Suppressor macrophage treated with lipopolysaccharide for 1 hour (primary cell): ENCODE measurements at regions not wholly inside any gene's neighbourhood (a gene's known extent, or its start where the extent isn't known, plus 50 kb on each side); places are given as distances from the start of the nearest gene placed in this dataset.
"Not testable (repeated sequence)": the region's sequence is repeated elsewhere in the genome, so short reads cannot be mapped to it uniquely, and the experiment has no call there.

Experiments
- DNase-seq, 3 donors: peaks; one replicate each; pipeline ENCODE4 v3.0.0-alpha.2; 2020 to 2022

DNA sequence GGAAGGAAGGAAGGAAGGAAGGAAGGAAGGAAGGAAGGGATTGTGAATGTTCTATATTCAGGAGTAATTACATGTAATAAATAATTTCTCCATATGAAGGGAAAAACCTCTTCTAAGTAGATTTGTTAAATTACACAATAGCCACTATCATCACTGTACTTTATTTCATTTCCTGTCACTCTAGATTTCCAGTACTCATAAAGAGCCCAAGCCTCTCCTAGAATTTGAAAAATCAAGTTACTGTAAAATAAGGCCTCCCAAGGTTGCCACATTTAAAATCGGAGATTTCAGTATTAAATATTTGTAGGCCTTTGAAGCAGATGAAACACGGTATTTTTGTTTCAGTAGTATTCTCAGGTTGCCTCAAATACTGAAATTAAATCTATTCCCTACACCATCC lies 499.0 kb downstream of the CDH10 start:
- DNase-seq, result no peak

DNA sequence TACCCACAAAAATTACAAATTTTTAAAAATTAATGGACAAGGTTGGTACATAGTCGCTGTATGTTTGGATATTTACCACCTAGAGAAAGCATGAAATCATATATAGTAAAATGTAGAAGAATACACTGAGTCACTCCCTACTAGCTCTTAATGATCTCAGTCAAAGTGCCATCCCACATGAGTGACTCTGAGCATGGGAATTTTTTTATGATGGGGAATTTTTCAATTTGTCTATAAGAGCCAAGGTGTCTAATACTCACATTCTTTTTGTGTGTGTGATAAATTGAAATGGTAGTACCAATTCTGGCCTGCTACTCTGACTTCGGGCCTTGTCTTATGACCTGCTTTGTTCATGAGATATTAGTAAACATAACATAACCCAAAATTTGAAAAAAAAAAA lies 483.2 kb downstream of the CDH10 start:
- DNase-seq, result no peak

DNA sequence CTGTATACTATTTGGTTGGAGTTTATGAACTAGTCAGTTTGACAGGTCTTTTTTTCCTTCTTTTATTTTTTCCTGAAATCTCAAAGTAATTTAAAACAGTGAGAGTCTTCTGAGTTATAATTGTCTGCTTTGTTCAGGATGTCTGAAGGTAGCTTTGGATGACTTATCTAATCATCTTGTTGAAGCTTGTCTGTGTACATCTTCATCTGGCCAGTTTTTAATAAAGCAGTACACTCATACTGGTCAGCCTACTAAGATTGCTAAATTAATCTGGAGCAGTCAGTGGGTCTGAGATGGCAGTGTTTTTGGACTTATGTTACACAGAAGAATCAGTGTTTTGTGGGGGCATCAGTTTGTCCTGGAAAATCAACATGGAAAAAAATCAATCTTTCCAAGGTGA lies 482.4 kb downstream of the CDH10 start:
- no peak for DNase-seq

DNA sequence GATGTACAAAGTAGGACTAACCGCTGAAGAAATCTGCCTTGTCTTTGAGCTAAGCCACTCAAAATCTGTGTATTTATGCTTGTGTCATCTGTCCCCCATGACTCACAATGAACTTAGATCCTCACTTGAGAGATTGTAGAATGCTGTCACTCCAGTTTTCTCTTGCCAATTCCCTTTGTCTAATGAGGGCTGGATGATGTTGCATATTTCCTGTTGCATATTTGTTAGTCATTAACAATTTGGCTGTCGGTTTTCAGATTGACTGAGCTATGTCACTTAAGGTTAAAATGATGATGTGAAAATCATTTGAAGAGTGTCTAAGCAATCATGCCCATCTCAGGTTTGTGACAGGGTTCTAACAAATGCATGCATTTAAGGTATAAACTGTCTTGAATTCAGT lies 481.7 kb downstream of the CDH10 start:
- DNase-seq, result no peak

DNA sequence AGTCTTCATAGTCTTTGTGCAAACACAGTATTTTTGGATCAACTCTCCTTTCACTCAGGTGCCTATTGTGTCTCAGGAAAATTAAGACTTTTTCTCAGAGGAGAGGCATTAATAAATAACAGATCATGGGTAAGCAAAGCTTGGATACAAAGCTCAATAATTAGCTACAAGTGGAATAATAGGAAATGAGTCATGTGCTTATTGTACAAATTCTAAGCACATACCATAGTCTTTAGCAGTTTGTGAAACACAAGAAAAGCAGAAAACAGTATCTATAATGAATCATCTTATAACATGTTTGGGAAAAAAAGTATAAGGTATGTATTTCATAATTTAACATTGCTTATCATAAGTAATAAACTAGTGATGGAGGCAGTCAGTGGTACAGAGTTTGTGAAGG lies 477.0 kb downstream of the CDH10 start:
- DNase-seq, result no peak

DNA sequence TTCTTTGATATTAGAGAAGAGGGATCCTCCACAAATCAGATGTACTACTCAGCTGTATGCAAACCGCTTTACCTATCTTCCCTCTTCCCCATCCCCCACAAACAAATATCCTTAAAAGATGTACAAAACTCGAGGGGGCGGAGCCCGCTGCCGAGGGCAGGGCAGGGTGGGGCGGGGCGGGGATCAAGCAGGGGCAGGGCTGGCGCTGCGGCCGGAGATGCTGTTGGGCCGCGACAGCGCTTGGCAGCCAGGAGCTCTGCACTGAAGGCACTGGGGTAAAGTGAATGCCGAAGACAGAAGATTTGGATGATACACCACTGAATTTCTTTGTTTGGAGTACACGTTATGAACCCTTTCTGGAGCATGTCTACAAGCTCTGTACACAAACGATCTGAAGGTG lies 474.8 kb downstream of the CDH10 start:
- no peak for DNase-seq

DNA sequence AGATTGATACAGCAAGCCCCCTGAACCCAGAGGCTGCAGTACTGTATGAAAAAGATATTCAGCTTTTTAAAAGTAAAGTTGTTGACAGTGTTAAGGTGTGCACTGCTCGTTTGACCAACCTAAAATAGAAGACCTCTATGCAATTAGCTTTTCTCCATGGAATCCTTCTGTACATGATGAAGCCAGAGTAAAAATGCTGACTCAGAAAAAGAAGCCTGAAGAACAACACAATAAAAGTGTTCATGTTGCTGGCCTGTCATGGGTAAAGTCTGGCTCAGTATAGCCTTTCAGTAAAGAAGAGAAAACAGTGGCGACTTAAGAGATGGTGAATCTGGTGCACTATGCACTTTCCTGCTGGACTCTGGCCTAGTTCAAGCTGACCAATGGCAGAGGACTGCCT lies 473.8 kb downstream of the CDH10 start:
- not testable (repeated sequence) for DNase-seq

DNA sequence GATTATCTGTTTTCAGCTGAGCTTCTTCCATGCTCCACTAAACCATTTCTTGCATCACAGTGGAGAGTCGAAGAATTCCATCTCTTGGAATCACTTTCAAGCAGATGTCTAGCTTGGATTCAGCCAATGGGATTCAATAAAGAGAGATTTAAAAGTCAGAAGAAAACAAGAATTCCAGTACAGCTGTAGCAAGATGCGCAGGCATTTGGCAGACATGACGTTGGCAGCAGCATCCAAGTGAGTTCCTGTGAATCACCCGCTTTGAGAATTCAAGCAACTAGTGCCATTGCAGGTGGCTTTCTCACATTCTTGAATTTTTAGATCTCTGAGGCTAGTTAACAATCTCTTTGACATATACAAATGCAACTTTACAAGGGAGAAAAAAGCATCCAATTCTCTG lies 467.0 kb downstream of the CDH10 start:
- no peak for DNase-seq

DNA sequence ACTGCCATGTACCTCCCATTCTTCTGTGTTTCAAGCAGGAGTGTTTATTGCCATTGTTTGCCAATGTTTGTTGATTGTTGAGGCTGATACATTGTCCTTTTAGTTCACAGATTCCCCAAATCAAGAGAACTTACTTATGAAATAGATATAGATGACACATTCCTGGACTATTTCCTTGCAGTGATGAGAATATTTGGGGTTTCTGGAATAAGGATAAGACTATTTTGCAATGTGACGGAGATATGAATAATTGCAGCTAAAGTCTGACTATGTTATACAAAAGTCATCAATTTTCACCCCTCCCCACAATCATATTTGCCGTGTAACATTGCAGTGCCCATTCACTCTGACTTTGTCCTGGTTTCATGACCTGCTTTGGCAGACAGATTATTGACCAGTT lies 460.8 kb downstream of the CDH10 start:
- no peak for DNase-seq

DNA sequence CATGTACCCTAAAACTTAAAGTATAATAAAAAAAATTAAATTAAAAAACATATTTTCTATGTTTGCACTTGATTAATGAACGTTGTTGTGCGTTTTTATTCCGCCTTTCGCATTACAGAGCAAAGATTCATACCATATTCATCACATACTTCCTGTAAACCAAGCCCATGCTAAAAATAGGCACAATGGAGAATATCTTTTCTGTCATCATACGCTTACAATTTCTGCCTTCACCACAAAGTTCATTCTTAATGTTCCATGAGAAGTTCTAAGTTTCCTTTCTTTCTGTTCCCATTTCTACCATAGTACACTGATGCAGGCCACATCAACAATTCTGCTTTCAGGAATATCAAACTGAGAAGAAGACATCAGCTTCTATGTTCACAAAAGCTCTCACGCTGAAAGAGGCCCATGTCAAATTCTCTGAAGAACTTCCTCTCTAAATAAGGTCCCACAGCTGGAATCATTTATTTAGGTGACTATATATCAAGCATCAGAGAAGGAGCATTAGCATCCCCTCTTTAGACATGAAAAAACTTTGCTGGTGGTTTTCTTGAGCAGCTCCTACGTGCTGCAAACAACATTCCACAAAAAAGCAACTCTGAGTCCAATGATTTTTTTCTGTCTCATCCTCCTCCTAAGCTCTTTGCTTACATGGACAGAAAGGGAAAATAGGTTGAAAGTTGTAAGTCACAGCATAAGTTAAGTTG lies 456.4 kb downstream of the CDH10 start:
- no peak for DNase-seq

DNA sequence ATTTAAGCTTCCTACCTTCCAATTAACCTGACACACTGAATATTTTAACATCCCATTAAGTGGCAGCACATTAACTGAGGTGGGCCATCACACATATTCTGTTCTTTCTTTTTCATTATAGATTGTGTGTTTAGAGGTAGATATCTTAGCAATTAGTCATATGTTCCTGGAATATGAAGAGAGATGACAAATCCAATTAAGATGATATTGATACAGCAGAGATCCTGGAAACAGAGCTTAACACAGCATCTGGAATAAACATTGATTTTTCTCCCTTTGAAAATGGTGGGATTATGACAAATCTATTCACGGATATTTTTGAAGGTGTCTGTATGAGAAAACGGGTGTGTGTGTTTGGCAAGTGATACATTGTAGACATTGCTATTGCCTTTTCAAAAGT lies 448.0 kb downstream of the CDH10 start:
- no peak for DNase-seq

DNA sequence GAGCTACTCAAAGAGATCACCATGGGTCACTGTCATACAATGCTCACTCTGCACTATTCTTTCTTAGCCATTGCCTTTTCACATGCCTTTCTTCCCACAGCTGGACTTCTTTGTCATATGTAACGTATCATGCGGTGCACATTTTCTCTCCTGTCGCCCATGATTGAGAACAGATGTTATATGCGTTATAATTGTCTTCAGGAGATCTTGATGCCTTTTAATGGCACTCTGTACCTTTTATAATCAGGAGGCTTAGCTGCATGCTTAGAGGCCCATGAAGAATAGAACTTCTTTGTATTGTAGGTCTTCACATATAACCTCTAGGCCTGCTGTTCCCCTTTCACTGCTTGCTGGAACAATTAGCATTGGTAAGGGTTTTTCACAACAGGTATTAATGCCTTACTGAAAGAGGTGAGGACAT lies 436.1 kb downstream of the CDH10 start:
- no peak for DNase-seq

DNA sequence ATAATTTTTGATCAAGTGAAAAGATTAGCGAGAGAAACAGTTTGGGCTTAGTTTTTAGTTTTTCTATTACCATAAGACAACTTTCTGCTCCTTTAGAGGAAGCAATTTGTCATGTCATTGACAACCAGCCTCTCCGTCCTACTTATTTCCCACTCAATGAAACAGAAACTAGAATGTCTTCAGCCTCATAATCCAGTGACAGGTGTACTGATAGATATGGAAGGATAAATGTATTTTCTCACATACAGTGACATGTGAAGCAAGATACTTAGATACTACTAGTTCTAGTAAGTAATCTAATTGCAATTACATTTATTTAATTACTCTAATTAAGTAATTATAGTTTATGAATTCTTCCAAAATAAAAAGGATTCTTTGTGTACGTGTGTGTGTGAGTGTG lies 429.7 kb downstream of the CDH10 start:
- no peak for DNase-seq

DNA sequence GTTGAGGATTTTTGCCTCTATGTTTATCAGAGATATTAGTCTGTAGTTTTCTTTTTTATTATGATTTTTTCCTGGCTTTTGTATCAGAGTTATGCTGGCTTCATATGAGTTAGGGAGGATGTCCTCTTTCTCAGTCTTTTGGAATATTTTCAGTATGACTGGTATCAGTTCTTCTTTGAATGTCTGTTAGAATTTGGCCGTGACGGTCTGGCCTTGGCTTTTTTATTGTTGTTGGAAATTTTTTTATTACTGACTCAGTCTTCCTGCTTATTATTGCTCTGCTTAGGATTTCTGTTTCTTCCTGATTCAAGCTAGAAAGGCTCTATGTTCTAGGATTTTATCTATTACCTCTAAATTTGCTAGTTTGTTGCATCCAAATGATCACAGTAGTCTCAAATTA lies 421.9 kb downstream of the CDH10 start:
- no peak for DNase-seq

DNA sequence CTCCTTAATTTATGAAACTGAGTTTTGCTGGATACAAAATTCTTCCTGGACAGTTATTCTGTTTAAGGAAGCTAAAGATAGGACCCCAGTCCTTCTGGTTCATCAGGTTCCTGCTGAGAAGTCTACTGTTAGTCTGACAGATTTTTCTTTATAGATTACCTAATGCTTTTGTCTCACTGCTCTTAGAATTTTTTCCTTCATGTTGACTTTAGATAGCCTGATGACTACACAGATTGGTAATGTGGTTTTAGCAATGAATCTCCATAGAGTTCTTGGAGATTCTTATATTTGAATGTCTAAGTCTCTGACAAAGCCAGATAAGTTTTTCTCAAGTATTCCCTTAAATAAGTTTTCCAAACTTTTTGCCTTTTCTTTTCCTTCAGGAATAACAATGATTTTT lies 419.7 kb downstream of the CDH10 start:
- no peak for DNase-seq

DNA sequence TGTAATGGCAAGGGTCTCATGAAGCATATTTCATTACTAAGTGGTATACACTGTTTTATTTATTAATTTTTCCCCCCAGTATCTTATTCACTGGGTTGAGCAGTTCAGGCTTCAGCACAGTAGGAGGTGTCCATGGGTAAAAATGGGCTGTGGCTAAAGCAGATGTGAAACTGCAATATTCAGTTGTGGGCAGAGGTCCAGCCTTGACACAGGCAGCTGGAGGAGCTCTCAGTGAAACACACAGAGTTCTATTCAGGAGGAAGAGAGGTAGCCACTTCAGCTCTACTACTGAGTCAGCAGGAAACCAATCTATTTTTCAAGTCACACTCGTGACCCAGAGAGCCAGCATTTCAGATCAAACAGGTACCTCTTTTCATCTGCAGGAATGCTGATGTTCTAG lies 418.3 kb downstream of the CDH10 start:
- DNase-seq, result no peak

DNA sequence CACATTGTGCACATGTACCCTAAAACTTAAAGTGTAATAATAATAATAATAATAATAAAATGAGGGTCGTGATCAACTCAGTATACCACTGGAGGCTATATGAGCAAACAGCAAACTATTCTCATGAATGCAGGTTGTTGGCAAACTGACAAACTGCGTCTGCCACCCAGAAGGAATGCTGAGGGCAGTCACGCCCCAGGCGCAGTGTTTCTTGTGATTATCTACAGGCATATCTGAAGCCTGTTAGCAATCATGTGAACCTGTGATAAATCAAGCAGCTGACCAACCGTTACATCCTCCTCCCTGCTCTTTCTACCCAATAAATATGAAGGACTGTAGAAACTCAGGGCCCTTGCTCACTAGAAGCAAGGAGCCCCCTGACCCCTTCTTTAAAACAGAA lies 416.9 kb downstream of the CDH10 start:
- DNase-seq, result not testable (repeated sequence)

DNA sequence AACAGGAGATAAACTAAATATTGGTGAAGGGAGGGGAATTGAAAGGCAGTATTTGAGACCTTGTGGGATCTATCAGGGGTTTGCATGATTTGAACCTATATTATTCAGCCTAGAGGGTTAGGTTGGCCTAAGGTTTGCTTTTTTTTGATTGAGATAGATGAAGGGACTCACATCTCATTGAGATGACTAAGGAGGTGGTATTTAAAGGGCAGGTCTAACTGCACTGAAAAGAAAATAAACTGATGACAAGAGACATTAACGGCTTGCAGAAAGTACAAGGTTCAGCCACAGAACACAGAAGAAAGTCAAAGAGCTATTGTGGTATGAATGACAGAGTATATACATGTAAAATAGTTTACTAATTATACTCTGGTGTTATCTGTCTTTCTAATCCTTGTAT lies 412.7 kb downstream of the CDH10 start:
- no peak for DNase-seq

DNA sequence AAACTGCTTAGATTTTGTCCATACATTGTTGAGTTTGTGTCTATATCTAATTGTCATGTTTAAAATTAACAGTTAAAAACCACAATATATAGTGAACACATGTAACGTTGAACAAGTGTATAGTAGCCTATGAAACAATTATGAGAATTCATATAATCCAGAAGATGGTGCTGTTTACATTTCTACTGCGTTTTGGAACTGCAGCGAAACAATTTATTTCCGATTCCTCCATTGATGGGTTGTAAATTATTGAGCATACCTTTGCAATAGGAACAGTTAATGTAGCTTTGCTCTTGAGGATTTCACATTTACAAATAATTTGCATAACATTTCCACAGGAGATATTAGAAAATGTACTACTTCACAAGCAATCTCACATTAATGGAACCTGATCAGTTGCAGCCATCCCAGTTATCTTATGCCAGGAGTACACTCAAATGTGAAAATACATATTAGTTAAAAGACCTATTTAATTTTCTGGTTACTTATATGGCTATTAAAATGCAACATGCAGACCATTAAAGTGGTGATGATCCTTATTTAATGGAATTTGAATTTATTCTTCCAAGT lies 411.8 kb downstream of the CDH10 start:
- DNase-seq, result no peak

DNA sequence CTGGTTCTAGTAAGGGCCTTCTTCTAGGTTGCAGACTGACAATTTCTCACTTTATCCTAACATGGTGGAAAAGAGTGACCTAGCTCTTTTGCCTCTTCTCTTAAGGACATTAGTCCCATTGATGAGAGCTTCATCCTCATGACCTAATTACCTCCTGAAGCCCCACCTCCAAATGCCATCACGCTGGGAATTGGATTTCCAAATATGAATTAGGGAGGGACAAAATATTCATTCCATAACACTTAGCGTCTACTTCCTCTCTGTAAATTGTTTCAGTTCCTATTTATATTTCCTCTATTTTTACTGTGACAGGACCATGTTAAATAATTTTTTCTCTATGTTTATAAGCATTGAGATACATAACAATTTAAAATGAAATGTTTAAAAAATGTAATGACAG lies 408.8 kb downstream of the CDH10 start:
- DNase-seq, result peak; percentile 16 to 44 (median 40)

DNA sequence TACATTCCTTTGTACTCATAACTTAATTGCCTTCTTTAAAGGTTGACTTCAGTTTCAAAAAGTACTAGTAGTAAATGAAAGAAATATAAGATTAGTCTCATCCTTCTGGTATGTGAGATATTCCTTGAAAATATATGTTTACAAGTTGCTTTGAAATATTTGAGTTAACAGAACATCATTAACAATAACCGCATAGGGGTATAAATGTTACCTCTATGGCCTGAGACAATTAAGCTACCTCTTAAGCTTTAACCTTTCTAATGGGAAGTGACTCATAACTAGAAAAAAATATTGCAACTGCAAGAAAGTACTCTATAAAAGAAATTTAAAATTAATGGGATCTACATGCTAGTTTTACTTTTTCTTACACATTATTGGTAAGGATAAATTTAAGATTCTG lies 399.0 kb downstream of the CDH10 start:
- no peak for DNase-seq

DNA sequence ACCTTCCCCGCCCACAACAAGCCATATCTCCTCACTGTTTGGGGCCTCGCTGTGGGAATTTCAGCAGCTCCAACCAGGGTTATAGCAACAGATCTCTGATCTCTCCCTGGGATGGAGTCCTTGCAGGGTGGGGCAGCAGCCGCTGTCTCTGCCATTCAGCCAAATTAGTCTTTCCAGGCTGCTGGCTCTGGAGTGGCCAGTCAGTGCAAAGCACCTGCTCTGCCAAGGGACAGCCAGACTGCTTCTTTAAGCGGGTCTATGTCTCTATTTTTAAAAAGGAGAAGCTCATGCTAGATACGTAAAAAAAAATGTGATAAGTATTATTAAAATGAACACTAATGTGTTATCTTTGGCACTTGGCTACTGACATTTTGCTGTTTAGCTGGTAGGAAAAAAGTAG lies 380.2 kb downstream of the CDH10 start:
- no peak for DNase-seq

DNA sequence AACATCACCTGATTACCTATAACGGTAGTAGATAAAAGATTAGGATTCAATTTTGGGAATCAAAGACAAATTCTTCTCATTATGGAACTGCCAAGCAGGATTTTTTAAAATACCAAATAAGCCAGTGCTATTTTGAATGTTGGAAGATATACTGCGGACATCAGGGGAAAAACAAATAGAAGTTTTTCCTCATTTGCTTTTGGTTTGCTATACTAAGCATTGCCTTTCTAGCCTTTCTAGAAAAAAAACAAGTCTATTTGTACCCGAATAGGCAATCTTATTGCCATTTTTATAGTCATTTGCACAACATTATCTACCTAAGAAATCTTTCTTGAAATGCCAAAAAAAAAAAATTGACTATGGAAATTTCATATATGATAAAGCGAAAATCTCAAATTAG lies 379.5 kb downstream of the CDH10 start:
- no peak for DNase-seq

DNA sequence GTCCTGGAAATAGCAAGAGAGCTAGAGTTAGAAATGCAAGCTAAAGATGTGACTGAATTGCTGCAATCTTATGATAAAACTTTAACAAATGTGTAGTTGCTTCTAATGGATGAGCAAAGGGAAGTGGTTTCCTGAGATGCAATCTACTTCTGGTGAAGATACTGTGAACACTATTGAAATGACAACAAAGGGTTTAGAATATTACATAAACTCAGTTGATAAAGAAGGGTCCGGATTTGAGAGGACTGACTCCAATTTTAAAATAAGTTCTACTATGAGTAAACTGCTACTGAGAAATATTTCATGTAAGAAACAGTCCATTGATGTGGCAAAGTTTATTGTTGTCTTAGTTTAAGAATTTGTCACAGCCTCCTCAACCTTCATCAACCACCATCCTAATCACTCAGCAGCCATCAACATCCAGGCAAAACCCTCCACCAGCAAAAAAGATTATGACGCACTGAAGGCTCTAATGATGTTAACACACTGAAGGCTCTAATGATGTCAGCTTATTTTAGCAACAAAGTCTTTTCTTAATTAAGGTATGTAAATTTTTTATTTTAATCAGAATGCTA lies 376.2 kb downstream of the CDH10 start:
- DNase-seq, result no peak

DNA sequence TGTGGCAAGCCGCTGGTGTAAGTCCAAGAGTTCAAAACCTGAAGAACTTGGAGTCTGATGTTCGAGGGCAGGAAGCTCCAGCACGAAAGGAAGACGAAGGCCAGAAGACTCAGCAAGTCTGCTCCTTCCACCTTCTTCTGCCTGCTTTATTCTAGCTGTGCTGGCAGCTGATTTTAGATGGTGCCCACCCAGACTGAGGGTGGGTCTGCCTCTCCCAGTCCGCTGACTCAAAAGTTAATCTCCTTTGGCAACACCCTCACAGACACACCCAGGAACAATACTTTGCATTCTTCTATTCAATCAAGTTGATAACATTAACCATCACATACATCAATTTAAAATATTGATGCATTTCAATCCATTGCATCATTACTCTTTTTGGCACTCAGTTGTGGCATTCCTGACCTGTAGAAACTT lies 373.1 kb downstream of the CDH10 start:
- not testable (repeated sequence) for DNase-seq
